WTC11 (cell line): ENCODE measurements at regions not wholly inside any gene's neighbourhood (a gene's known extent, or its start where the extent isn't known, plus 50 kb on each side); places are given as distances from the start of the nearest gene placed in this dataset.

Source experiments
- ATAC-seq: fragments of 200-7000 bp; cut with Tn5 transposase; 2 replicates; pipeline ENCODE4 v1.10.0; 2021; ENCODE audit warnings: mild to moderate bottlenecking, moderate library complexity
- CTCF ChIA-PET: fragments of 300-600 bp; sonication (Branson Sonifier 250); formaldehyde crosslinking; loops from one replicate; lab custom pipeline; 2021; ENCODE audit warnings: antibody characterized with exemption; lab: Charles Lee
- POLR2A ChIA-PET: fragments of 350-600 bp; sonication (Branson Sonifier 250); formaldehyde crosslinking; loops from one replicate; lab custom pipeline; 2021; ENCODE audit warnings: antibody characterized with exemption; lab: Charles Lee
- DNase-seq: peaks from one replicate; pipeline ENCODE4 v3.0.0; 2021; ENCODE audit warnings: low spot score
- H3K27ac Mint-ChIP-seq: 2 replicates; pipeline ENCODE4 v1.8.0; 2021; ENCODE audit warnings: mixed read lengths
- H3K27me3 Mint-ChIP-seq: 2 replicates; pipeline ENCODE4 v1.8.0; 2021; ENCODE audit warnings: low read depth, mild to moderate bottlenecking, moderate library complexity, mixed read lengths
- H3K36me3 Mint-ChIP-seq: 2 replicates; pipeline ENCODE4 v1.8.0; 2021; ENCODE audit warnings: mixed read lengths
- H3K4me1 Mint-ChIP-seq: 2 replicates; pipeline ENCODE4 v1.8.0; 2022; ENCODE audit warnings: mixed read lengths
- H3K4me3 Mint-ChIP-seq: 2 replicates; pipeline ENCODE4 v1.8.0; 2021; ENCODE audit warnings: mild to moderate bottlenecking, moderate library complexity, mixed read lengths
- H3K9me3 Mint-ChIP-seq: 2 replicates; pipeline ENCODE4 v1.8.0; 2021; ENCODE audit warnings: mixed read lengths
- AFF4 ChIP-seq: sonication (generic); formaldehyde crosslinking; IDR thresholded peaks from 2 replicates; pipeline ENCODE4 v1.8.1; 2023; ENCODE audit warnings: mild to moderate bottlenecking, missing genetic modification reagents, borderline replicate concordance
- HMGXB4 ChIP-seq: sonication (generic); formaldehyde crosslinking; IDR thresholded peaks from 2 replicates; pipeline ENCODE4 v1.8.1; 2023; ENCODE audit warnings: mild to moderate bottlenecking, moderate library complexity, missing genetic modification reagents
- SOX15 ChIP-seq: fragments of 250-450 bp; sonication (Bioruptor Pico); IDR thresholded peaks from 2 replicates; pipeline ENCODE4 v1.9.0; 2021; ENCODE audit warnings: mild to moderate bottlenecking
- TEAD4 ChIP-seq: sonication (generic); formaldehyde crosslinking; IDR thresholded peaks from 2 replicates; pipeline ENCODE4 v1.8.0; 2022; ENCODE audit warnings: mild to moderate bottlenecking, missing genetic modification reagents
- ZNF232 ChIP-seq: sonication (generic); formaldehyde crosslinking; IDR thresholded peaks from 2 replicates; pipeline ENCODE4 v1.8.0; 2022; ENCODE audit warnings: mild to moderate bottlenecking, missing genetic modification reagents
- TF ChIP-seq, protein P1 (sequence below): sonication (generic); formaldehyde crosslinking; IDR thresholded peaks from 2 replicates; pipeline ENCODE4 v1.8.1; 2022; ENCODE audit warnings: low read depth, mild to moderate bottlenecking, moderate library complexity, missing genetic modification reagents, borderline replicate concordance
- TF ChIP-seq, protein P2 (sequence below): sonication (generic); formaldehyde crosslinking; IDR thresholded peaks from 2 replicates; pipeline ENCODE4 v1.8.0; 2022; ENCODE audit warnings: mild to moderate bottlenecking, missing genetic modification reagents
- TF ChIP-seq, protein P3 (sequence below): sonication (generic); formaldehyde crosslinking; IDR thresholded peaks from 2 replicates; pipeline ENCODE4 v1.8.0; 2022; ENCODE audit warnings: mild to moderate bottlenecking, missing genetic modification reagents

GRCh38 chr10:125468278-125468677 lies 214.7 kb downstream of the TEX36 start (continued):
- TF ChIP-seq, protein P1, sequence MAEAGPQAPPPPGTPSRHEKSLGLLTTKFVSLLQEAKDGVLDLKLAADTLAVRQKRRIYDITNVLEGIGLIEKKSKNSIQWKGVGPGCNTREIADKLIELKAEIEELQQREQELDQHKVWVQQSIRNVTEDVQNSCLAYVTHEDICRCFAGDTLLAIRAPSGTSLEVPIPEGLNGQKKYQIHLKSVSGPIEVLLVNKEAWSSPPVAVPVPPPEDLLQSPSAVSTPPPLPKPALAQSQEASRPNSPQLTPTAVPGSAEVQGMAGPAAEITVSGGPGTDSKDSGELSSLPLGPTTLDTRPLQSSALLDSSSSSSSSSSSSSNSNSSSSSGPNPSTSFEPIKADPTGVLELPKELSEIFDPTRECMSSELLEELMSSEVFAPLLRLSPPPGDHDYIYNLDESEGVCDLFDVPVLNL (CRISPR knock-in tag), result no peak
- TF ChIP-seq, protein P2, sequence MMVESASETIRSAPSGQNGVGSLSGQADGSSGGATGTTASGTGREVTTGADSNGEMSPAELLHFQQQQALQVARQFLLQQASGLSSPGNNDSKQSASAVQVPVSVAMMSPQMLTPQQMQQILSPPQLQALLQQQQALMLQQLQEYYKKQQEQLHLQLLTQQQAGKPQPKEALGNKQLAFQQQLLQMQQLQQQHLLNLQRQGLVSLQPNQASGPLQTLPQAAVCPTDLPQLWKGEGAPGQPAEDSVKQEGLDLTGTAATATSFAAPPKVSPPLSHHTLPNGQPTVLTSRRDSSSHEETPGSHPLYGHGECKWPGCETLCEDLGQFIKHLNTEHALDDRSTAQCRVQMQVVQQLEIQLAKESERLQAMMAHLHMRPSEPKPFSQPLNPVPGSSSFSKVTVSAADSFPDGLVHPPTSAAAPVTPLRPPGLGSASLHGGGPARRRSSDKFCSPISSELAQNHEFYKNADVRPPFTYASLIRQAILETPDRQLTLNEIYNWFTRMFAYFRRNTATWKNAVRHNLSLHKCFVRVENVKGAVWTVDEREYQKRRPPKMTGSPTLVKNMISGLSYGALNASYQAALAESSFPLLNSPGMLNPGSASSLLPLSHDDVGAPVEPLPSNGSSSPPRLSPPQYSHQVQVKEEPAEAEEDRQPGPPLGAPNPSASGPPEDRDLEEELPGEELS (CRISPR knock-in tag), result no peak
- TF ChIP-seq AFF4 (CRISPR knock-in tag), result no peak
- TF ChIP-seq, protein P3, sequence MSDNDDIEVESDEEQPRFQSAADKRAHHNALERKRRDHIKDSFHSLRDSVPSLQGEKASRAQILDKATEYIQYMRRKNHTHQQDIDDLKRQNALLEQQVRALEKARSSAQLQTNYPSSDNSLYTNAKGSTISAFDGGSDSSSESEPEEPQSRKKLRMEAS (CRISPR knock-in tag), result no peak
- no peak for TF ChIP-seq TEAD4 (CRISPR knock-in tag)
- TF ChIP-seq SOX15 (CRISPR knock-in tag), result no peak

DNA sequence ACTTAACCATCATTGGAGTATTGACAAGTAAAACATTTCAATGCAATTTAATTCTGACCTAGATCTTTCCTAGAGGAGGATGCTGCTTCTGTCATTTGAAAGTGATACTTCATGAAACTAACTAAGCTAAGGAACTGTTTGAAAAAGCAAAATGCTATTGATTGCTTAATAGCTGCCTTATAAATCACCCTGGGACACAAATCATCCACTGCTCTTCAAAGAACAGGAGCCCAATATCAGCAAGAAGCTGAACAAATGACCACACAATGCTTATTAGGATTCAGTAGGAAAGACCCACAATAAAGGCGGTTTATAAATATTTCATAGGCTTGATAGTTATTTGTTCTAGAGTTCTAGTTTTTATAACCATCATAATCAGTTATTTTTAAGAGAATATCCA lies 216.3 kb downstream of the TEX36 start:
- ATAC-seq, result no peak

More for the DNA sequence above, 216.3 kb downstream of the TEX36 start:
- Mint-ChIP-seq H3K9me3 (no peaks in the 10 kb centered on the region), H3K4me3 (no peak overlapping the region), H3K27me3 (no peaks in the 10 kb centered on the region), H3K27ac (no peak overlapping the region), H3K36me3 (no peaks in the 10 kb centered on the region), H3K4me1 (no peaks in the 10 kb centered on the region)
- TF ChIP-seq ZNF232 (CRISPR knock-in tag), result no peak
- no peak for TF ChIP-seq AFF4 (CRISPR knock-in tag)
- no peak for TF ChIP-seq TEAD4 (CRISPR knock-in tag)
- TF ChIP-seq HMGXB4 (CRISPR knock-in tag), result no peak
- ChIA-PET POLR2A (no interaction called here), CTCF (interaction anchor here (0.6 to 1.8 kb wide), 2 partner anchors 19 to 55 kb away, joined by 3 to 4 read pairs; no protein-coding TSS in a partner anchor)
- no peak for DNase-seq
